Gastroesophageal sphincter (tissue), 3 donors: ENCODE measurements at regions not wholly inside any gene's neighbourhood (a gene's known extent, or its start where the extent isn't known, plus 50 kb on each side); places are given as distances from the start of the nearest gene placed in this dataset.

Source experiments
- EP300 ChIP-seq: sonication (generic); formaldehyde crosslinking; IDR thresholded peaks from one replicate; pipeline ENCODE4 v1.6.1; 2017; ENCODE audit warnings: antibody characterized with exemption, mild to moderate bottlenecking
- POLR2A ChIP-seq, 2 donors: fragments of 450-650 bp; IDR thresholded peaks; one replicate each; pipeline ENCODE4 v1.6.1; 2017; ENCODE audit warnings: antibody characterized with exemption in 2 of 2, mild to moderate bottlenecking in 2 of 2, moderate library complexity in 1 of 2
- POLR2AphosphoS5 ChIP-seq: sonication (generic); formaldehyde crosslinking; IDR thresholded peaks from one replicate; pipeline ENCODE4 v1.6.1; 2017; ENCODE audit warnings: antibody characterized with exemption
- TF ChIP-seq, protein P1 (sequence below), 4 experiments: fragments of 200-600 bp in 2 of 4; fragments of 450-650 bp in 2 of 4; sonication (generic) in 1 of 4; IDR thresholded peaks; one replicate each; pipeline ENCODE4 v1.5.1; 2017 to 2019; ENCODE audit warnings: antibody characterized with exemption in 4 of 4, mild to moderate bottlenecking in 2 of 4, moderate library complexity in 2 of 4

DNA sequence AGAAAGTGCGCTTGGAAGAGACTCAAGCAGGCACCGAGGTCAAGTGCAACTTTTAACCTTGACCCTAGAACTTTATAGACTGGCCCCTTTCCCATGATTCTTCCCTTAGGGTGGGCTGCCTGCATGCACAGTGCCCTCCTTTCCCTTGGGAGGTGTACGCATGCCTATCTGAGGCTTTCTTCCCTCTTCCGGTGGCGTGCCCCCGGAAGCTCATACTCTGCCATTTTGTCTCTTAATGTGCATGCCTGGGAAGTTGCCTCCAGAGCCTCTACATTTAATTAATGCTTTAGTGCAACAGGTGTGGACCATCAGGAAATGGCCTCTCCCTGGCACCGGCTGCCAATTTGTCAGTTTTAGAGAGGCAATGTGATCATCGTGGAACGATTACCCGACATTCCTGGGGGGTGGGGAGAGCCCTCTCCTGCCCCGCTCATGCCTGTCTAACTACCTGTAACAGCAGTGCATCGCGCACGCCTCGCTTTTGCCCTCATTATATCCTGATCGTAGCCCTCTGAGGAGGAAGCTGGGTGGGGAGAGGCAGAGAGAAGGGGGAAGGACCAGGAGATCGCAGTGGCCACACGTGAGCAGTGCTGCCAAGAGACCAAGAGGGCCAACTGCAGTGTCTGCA is 194.8 kb downstream of the TFCP2L1 start:
- TF ChIP-seq, protein P1, sequence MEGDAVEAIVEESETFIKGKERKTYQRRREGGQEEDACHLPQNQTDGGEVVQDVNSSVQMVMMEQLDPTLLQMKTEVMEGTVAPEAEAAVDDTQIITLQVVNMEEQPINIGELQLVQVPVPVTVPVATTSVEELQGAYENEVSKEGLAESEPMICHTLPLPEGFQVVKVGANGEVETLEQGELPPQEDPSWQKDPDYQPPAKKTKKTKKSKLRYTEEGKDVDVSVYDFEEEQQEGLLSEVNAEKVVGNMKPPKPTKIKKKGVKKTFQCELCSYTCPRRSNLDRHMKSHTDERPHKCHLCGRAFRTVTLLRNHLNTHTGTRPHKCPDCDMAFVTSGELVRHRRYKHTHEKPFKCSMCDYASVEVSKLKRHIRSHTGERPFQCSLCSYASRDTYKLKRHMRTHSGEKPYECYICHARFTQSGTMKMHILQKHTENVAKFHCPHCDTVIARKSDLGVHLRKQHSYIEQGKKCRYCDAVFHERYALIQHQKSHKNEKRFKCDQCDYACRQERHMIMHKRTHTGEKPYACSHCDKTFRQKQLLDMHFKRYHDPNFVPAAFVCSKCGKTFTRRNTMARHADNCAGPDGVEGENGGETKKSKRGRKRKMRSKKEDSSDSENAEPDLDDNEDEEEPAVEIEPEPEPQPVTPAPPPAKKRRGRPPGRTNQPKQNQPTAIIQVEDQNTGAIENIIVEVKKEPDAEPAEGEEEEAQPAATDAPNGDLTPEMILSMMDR (IDR thresholded peaks at IDR 0.05), result no peak
- TF ChIP-seq POLR2AphosphoS5, result no peak
- TF ChIP-seq POLR2A (IDR thresholded peaks at IDR 0.05), result no peak
- no peak for TF ChIP-seq EP300
